Ovary (tissue), 7 donors: ENCODE measurements at regions not wholly inside any gene's neighbourhood (a gene's known extent, or its start where the extent isn't known, plus 50 kb on each side); places are given as distances from the start of the nearest gene placed in this dataset.

Experiments used
- DNase-seq, 5 donors: peaks; one replicate each; pipeline ENCODE4 v3.0.0-alpha.2; 2019 to 2020
- H3K27ac ChIP-seq, 2 donors: fragments of 200-600 bp; one replicate each; pipeline versions ENCODE4 v1.5.1 to v1.8.0; 2019 to 2022
- H3K27me3 ChIP-seq: fragments of 200-600 bp; one replicate; pipeline ENCODE4 v1.8.0; 2022
- H3K36me3 ChIP-seq: fragments of 200-600 bp; sonication (generic); one replicate; pipeline ENCODE4 v1.5.1; 2019
- H3K4me1 ChIP-seq: one replicate; pipeline ENCODE4 v1.8.1; 2013; ENCODE audit warnings: mild to moderate bottlenecking, moderate library complexity; ENCODE audit not compliant: insufficient read depth
- H3K4me3 ChIP-seq: fragments of 200-600 bp; sonication (generic); one replicate; pipeline ENCODE4 v1.5.1; 2017
- H3K9me3 ChIP-seq, 2 donors: fragments of 200-600 bp in 1 of 2; sonication (generic) in 1 of 2; one replicate each; pipeline versions ENCODE4 v1.5.1 to v1.8.1; 2013 to 2019; ENCODE audit warnings: mild to moderate bottlenecking in 1 of 2, moderate library complexity in 1 of 2
- CTCF ChIP-seq, 3 donors: fragments of 450-650 bp in 2 of 3; fragments of 200-600 bp in 1 of 3; IDR thresholded peaks; one replicate each; pipeline versions ENCODE4 v1.5.1 to v1.8.0; 2016 to 2022; ENCODE audit warnings: antibody characterized with exemption in 3 of 3, mild to moderate bottlenecking in 1 of 3
- EP300 ChIP-seq: sonication (generic); formaldehyde crosslinking; IDR thresholded peaks from one replicate; pipeline ENCODE4 v1.6.1; 2017; ENCODE audit warnings: antibody characterized with exemption
- POLR2A ChIP-seq: fragments of 450-650 bp; IDR thresholded peaks from one replicate; pipeline ENCODE4 v1.6.1; 2017; ENCODE audit warnings: antibody characterized with exemption, mild to moderate bottlenecking, moderate library complexity
- WGBS, 3 donors: extraction: QIAGEN DNeasy Blood & Tissue Kit in 1 of 3; methylation state at CpG; one replicate each; pipeline versions ENCODE4 v1.1.5 to v1.1.7; 2013 to 2017; 5-methylcytosine and 5-hydroxymethylcytosine counted together
- intact Hi-C, 4 donors: fragments of 100-400 bp; cut with DNase I; formaldehyde crosslinking; loops; one replicate each; pipeline versions ENCODE4 v1.11.0 to v1.15.1; 2022 to 2023
- donor health status: DM: no; HTN: no; CAD: no; lungs with moderate emphysema.
- donor health status: DM: no; HTN: no; CAD: no.
- donor health status: Bipolar disorder and iron deficiency.
- donor health status: DM: no; HTN: no; CAD: no.
- donor health status: DM: yes; HTN: yes; CAD: no.

- no peaks in the 10 kb centered on the region for H3K4me1 ChIP-seq
- 86 to 90% (median 88%) methylated on average over 8 of the region's 8 CpGs for WGBS, 3 donors
- no peak for DNase-seq
- intact Hi-C loops, result no loop called here
- H3K9me3 ChIP-seq, result no peaks in the 10 kb centered on the region
- H3K4me3 ChIP-seq, result no peak overlapping the region
- H3K27me3 ChIP-seq, result no peaks in the 10 kb centered on the region
- TF ChIP-seq EP300, result no peak
- no peak for TF ChIP-seq POLR2A
- TF ChIP-seq CTCF (IDR thresholded peaks at IDR 0.05), result no peak
- H3K27ac ChIP-seq, result no peak overlapping the region
- H3K36me3 ChIP-seq, result no peaks in the 10 kb centered on the region
Observed at GRCh38 chr9:135008416-135008815, 79.1 kb upstream of the OLFM1 start.

GRCh38 chr9:135009051-135009560 lies 78.4 kb upstream of the OLFM1 start:
- TF ChIP-seq CTCF (IDR thresholded peaks at IDR 0.05) (no peak), POLR2A (no peak)
- 95 to 96% (median 96%) methylated on average over 10 of the region's 10 CpGs for WGBS, 3 donors
- intact Hi-C loops, result no loop called here

DNA sequence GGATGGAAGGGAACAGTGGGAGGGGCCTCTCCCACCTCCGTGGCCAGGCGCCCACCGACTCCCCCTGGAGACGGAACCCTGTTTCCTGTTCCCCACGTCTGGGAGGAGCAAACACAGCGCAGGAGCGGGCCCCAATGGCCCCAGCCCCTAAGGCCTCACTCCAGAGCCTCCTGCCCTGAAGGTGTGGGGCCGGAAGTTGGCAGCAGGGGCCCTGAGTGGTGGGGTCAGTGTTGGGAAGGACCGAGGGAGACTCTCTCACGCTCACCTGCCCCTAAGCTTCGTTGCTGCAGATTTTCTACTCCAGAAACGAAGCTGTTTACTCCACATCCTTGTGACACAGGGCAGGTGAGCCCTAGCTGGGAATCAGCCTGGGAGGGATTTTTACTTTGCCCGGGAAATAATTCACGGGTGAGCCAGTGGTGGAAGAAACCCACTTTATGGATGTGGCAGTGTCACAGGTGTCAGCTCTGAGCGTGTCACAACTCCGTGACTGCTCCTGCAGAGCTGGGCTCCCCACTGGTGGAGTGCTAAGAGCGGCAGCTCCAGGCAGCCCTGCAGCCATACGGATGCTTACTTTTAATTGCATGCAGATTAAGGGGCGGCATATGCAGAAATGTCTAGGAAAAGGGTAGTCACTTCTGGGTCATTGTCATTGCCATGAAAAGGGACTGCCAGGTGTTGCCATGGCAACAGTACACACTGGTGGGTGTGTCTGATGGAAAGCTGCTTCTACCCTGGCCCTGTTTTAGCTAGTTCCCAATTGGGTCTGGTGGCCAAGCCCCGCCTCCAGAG lies 77.5 kb upstream of the OLFM1 start:
- no peak overlapping the region for H3K27ac ChIP-seq
- intact Hi-C loops, result loop anchor here in 1 of 4 donors (10.0 kb wide), 1 partner anchor 65 kb away; no protein-coding TSS in a partner anchor
- no peaks in the 10 kb centered on the region for H3K4me1 ChIP-seq
- WGBS, 3 donors, result 78 to 84% (median 80%) methylated on average over 20 of the region's 20 CpGs
- no peaks in the 10 kb centered on the region for H3K27me3 ChIP-seq
- no peaks in the 10 kb centered on the region for H3K36me3 ChIP-seq
- H3K9me3 ChIP-seq, result no peaks in the 10 kb centered on the region
- no peak for DNase-seq
- H3K4me3 ChIP-seq, result no peak overlapping the region
- TF ChIP-seq EP300 (no peak), POLR2A (no peak), CTCF (IDR thresholded peaks at IDR 0.05) (no peak)

More at GRCh38 chr9:135009051-135009560, 78.4 kb upstream of the OLFM1 start:
- H3K4me3 ChIP-seq, result no peak overlapping the region
- H3K27ac ChIP-seq, result no peak overlapping the region
- no peak for DNase-seq
- no peaks in the 10 kb centered on the region for H3K36me3 ChIP-seq
- H3K27me3 ChIP-seq, result no peaks in the 10 kb centered on the region
- no peaks in the 10 kb centered on the region for H3K9me3 ChIP-seq
- H3K4me1 ChIP-seq, result no peaks in the 10 kb centered on the region

- no peaks in the 10 kb centered on the region for H3K27me3 ChIP-seq
- 83 to 90% (median 89%) methylated on average over 3 of the region's 3 CpGs for WGBS, 3 donors
- intact Hi-C loops, result loop anchor here in 1 of 4 donors (10.0 kb wide), 1 partner anchor 64 kb away; no protein-coding TSS in a partner anchor
Observed at GRCh38 chr9:135010586-135010860, 76.9 kb upstream of the OLFM1 start.

More at GRCh38 chr9:135010586-135010860, 76.9 kb upstream of the OLFM1 start:
- Histone ChIP-seq H3K4me3 (no peak overlapping the region), H3K4me1 (no peaks in the 10 kb centered on the region), H3K36me3 (no peaks in the 10 kb centered on the region), H3K9me3 (no peaks in the 10 kb centered on the region), H3K27ac (no peak overlapping the region)
- DNase-seq, result no peak
- TF ChIP-seq POLR2A (no peak), CTCF (IDR thresholded peaks at IDR 0.05) (no peak), EP300 (no peak)
